Loucy (cell line): ENCODE measurements at regions not wholly inside any gene's neighbourhood (a gene's known extent, or its start where the extent isn't known, plus 50 kb on each side); places are given as distances from the start of the nearest gene placed in this dataset.

Source experiments
- H2AFZ ChIP-seq: fragments of 200-600 bp; sonication (generic); 2 replicates; pipeline ENCODE4 v1.6.0; 2016; ENCODE audit warnings: antibody characterized with exemption, mild to moderate bottlenecking, low read length, moderate library complexity
- H3F3A ChIP-seq: fragments of 200-600 bp; 2 replicates; pipeline ENCODE4 v1.6.0; 2016; ENCODE audit warnings: antibody characterized with exemption, low read depth, mild to moderate bottlenecking
- H3K27me3 ChIP-seq: fragments of 200-600 bp; sonication (generic); 2 replicates; pipeline ENCODE4 v1.6.1; 2014; ENCODE audit warnings: low read length, mild to moderate bottlenecking; ENCODE audit not compliant: insufficient read depth, poor library complexity, severe bottlenecking
- H3K36me3 ChIP-seq: fragments of 200-600 bp; sonication (generic); 2 replicates; pipeline ENCODE4 v1.6.1; 2016; ENCODE audit warnings: low read length; ENCODE audit not compliant: insufficient read depth
- H3K4me1 ChIP-seq: fragments of 200-600 bp; sonication (generic); 2 replicates; pipeline ENCODE4 v1.5.1; 2014; ENCODE audit warnings: low read length, mild to moderate bottlenecking; ENCODE audit not compliant: insufficient read depth, poor library complexity, severe bottlenecking
- H3K4me2 ChIP-seq: fragments of 200-600 bp; sonication (generic); 2 replicates; pipeline ENCODE4 v1.6.0; 2014; ENCODE audit warnings: antibody characterized with exemption, low read length, low read depth, mild to moderate bottlenecking; ENCODE audit not compliant: poor library complexity, severe bottlenecking
- H3K4me3 ChIP-seq: fragments of 200-600 bp; sonication (generic); 2 replicates; pipeline ENCODE4 v1.5.1; 2014; ENCODE audit warnings: low read length, mild to moderate bottlenecking, mixed read lengths; ENCODE audit not compliant: poor library complexity, severe bottlenecking
- H3K79me2 ChIP-seq: fragments of 200-600 bp; sonication (generic); 2 replicates; pipeline ENCODE4 v1.6.1; 2014; ENCODE audit warnings: low read length; ENCODE audit not compliant: insufficient read depth
- H3K9ac ChIP-seq: fragments of 200-600 bp; sonication (generic); 2 replicates; pipeline ENCODE4 v1.6.0; 2014; ENCODE audit warnings: mild to moderate bottlenecking, low read depth, low read length, moderate library complexity; ENCODE audit not compliant: poor library complexity, severe bottlenecking
- H3K9me2 ChIP-seq: fragments of 200-600 bp; sonication (generic); replicated peaks from 2 replicates; pipeline ENCODE4 v1.6.1; 2016; ENCODE audit warnings: low read depth, low read length, mixed read lengths
- H3K9me3 ChIP-seq: fragments of 200-600 bp; sonication (generic); 2 replicates; pipeline ENCODE4 v1.6.1; 2014; ENCODE audit warnings: mild to moderate bottlenecking, antibody characterized with exemption, low read length, low read depth; ENCODE audit not compliant: insufficient read depth
- H4K20me1 ChIP-seq: fragments of 200-600 bp; sonication (generic); 2 replicates; pipeline ENCODE4 v1.6.0; 2014; ENCODE audit warnings: antibody characterized with exemption, low read length, mild to moderate bottlenecking; ENCODE audit not compliant: insufficient read depth, poor library complexity, severe bottlenecking
- CTCF ChIP-seq: fragments of 200-600 bp; sonication (generic); conservative IDR thresholded peaks from 2 replicates; pipeline ENCODE4 v1.5.1; 2014; ENCODE audit warnings: mild to moderate bottlenecking, antibody characterized with exemption, low read length
- EZH2phosphoT487 ChIP-seq: fragments of 200-600 bp; IDR thresholded peaks from 2 replicates; pipeline ENCODE4 v1.6.1; 2018; ENCODE audit warnings: antibody characterized with exemption, mild to moderate bottlenecking, moderate library complexity, borderline replicate concordance

DNA sequence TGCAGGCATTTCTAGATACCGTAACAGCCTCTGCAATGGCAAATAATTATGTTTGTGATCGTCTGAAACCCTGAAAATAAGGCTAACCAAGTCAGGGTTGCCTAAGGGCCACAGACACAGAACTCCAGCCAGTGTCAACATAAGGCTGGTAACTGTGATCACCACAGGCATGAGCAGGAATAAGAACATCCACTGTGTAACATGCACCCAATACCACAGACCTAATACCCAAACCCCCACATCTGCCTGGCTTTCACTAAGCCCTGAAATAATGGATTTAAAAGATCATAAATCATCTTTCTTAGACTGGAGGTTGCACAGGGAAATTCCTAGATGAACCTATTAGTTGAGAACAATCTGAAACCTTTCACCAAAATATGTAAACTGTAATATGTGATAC, 394.5 kb downstream of the NFIB start:
- H3K27me3 ChIP-seq, result no peaks in the 10 kb centered on the region
- no peaks in the 10 kb centered on the region for H4K20me1 ChIP-seq
- H3K4me2 ChIP-seq, result no peak overlapping the region
- H3K4me3 ChIP-seq, result no peak overlapping the region
- H3K79me2 ChIP-seq, result no peaks in the 10 kb centered on the region
- H3K4me1 ChIP-seq, result no peaks in the 10 kb centered on the region
- no peaks in the 10 kb centered on the region for H3K9me3 ChIP-seq
- no peak for TF ChIP-seq EZH2phosphoT487
- TF ChIP-seq CTCF, result no peak
- no peaks in the 10 kb centered on the region for H3F3A ChIP-seq
- no peak overlapping the region for H3K9ac ChIP-seq
- no peak overlapping the region for H2AFZ ChIP-seq
- H3K36me3 ChIP-seq, result no peaks in the 10 kb centered on the region
- H3K9me2 ChIP-seq, result no peaks in the 10 kb centered on the region

- no peaks in the 10 kb centered on the region for H3K36me3 ChIP-seq
- no peaks in the 10 kb centered on the region for H3K27me3 ChIP-seq
- H3K9ac ChIP-seq, result no peak overlapping the region
- no peaks in the 10 kb centered on the region for H3K9me2 ChIP-seq
- no peak overlapping the region for H3K4me2 ChIP-seq
- H3K79me2 ChIP-seq, result no peaks in the 10 kb centered on the region
- no peak overlapping the region for H2AFZ ChIP-seq
- no peaks in the 10 kb centered on the region for H3K4me1 ChIP-seq
- no peak for TF ChIP-seq EZH2phosphoT487
- TF ChIP-seq CTCF, result no peak
- no peaks in the 10 kb centered on the region for H3F3A ChIP-seq
- H4K20me1 ChIP-seq, result no peaks in the 10 kb centered on the region
- no peak overlapping the region for H3K4me3 ChIP-seq
- H3K9me3 ChIP-seq, result no peaks in the 10 kb centered on the region
Measured at GRCh38 chr9:13917534-13917933, 396.4 kb downstream of the NFIB start.

DNA sequence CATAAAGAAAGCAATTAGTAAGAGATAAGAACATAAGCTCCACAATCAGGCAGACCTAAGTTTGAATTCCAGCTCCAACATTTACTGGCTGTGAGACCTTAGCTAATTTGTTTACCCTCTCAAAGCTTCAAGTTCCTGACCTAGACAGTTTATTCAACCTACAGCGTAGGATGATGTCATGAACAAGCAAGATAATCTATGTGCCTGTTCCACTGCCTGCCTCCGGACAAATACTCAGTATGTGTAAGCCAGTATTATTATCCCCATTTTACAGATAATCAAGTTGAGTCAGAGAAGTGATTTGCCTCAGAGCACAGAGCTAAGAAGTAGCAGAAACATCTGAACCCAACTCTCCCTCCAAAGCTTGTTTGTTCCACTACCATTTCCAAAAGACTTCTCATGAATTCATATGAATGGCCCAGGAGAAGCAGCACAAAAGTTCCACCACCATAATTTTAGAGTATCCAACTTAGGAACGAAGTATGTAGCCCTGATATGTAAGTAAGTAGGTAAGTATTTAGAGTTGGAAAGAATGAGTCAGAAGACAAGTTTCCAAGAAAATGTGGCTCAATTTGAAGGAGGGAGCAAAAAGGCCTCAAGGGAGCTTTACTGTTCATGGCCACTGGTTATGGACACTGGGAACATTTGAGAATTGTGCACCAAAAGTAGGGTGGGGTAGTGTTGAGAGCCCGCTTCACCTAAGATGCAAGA, 398.2 kb downstream of the NFIB start:
- H3K4me2 ChIP-seq, result no peak overlapping the region
- H2AFZ ChIP-seq, result no peak overlapping the region
- H3K9ac ChIP-seq, result no peak overlapping the region
- no peak overlapping the region for H3K4me3 ChIP-seq
- H3K9me3 ChIP-seq, result no peaks in the 10 kb centered on the region
- H3K4me1 ChIP-seq, result no peaks in the 10 kb centered on the region
- no peaks in the 10 kb centered on the region for H3F3A ChIP-seq
- H3K27me3 ChIP-seq, result no peaks in the 10 kb centered on the region
- no peaks in the 10 kb centered on the region for H3K79me2 ChIP-seq
- H3K9me2 ChIP-seq, result no peaks in the 10 kb centered on the region
- H4K20me1 ChIP-seq, result no peaks in the 10 kb centered on the region
- H3K36me3 ChIP-seq, result no peaks in the 10 kb centered on the region
- TF ChIP-seq CTCF, result no peak
- TF ChIP-seq EZH2phosphoT487, result no peak
